ENCODE measurements at regions not wholly inside any gene's neighbourhood (a gene's known extent, or its start where the extent isn't known, plus 50 kb on each side); places are given as distances from the start of the nearest gene placed in this dataset.

GRCh38 chr11:45036733-45037132 lies 86.0 kb upstream of the TP53I11 start (continued):
- TF ChIP-seq, protein P1, sequence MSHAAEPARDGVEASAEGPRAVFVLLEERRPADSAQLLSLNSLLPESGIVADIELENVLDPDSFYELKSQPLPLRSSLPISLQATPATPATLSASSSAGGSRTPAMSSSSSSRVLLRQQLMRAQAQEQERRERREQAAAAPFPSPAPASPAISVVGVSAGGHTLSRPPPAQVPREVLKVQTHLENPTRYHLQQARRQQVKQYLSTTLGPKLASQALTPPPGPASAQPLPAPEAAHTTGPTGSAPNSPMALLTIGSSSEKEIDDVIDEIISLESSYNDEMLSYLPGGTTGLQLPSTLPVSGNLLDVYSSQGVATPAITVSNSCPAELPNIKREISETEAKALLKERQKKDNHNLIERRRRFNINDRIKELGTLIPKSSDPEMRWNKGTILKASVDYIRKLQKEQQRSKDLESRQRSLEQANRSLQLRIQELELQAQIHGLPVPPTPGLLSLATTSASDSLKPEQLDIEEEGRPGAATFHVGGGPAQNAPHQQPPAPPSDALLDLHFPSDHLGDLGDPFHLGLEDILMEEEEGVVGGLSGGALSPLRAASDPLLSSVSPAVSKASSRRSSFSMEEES (CRISPR knock-in tag; IDR thresholded peaks at IDR 0.05) = no peak
- no peak for TF ChIP-seq ZNF737 (CRISPR knock-in tag; IDR thresholded peaks at IDR 0.05; ENCODE audit: borderline replicate concordance)
- no peak for TF ChIP-seq SOX13 (IDR thresholded peaks at IDR 0.05)
- TF ChIP-seq SOX13 (CRISPR knock-in tag; conservative IDR thresholded peaks at IDR 0.05 in 1 of 2, IDR thresholded peaks at IDR 0.05 in 1 of 2) = no peak
- TF ChIP-seq, protein P2, sequence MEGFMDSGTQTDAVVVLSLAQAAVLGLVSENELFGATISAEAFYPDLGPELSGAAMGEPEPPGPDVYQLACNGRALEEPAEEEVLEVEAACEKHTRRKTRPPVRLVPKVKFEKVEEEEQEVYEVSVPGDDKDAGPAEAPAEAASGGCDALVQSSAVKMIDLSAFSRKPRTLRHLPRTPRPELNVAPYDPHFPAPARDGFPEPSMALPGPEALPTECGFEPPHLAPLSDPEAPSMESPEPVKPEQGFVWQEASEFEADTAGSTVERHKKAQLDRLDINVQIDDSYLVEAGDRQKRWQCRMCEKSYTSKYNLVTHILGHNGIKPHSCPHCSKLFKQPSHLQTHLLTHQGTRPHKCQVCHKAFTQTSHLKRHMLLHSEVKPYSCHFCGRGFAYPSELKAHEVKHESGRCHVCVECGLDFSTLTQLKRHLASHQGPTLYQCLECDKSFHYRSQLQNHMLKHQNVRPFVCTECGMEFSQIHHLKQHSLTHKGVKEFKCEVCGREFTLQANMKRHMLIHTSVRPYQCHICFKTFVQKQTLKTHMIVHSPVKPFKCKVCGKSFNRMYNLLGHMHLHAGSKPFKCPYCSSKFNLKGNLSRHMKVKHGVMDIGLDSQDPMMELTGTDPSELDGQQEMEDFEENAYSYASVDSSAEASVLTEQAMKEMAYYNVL (CRISPR knock-in tag; IDR thresholded peaks at IDR 0.05; ENCODE audit: borderline replicate concordance) = no peak
- TF ChIP-seq, protein P3, sequence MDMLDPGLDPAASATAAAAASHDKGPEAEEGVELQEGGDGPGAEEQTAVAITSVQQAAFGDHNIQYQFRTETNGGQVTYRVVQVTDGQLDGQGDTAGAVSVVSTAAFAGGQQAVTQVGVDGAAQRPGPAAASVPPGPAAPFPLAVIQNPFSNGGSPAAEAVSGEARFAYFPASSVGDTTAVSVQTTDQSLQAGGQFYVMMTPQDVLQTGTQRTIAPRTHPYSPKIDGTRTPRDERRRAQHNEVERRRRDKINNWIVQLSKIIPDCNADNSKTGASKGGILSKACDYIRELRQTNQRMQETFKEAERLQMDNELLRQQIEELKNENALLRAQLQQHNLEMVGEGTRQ (IDR thresholded peaks at IDR 0.05; ENCODE audit: low read depth, low read length) = peak; percentile 41; the same call in 1 of the 2 replicates
- TF ChIP-seq, protein P3 (CRISPR knock-in tag; IDR thresholded peaks at IDR 0.05; ENCODE audit: borderline replicate concordance) = no peak
- no peak for TF ChIP-seq CEBPG (CRISPR knock-in tag; IDR thresholded peaks at IDR 0.05)
- TF ChIP-seq DNMT1 (CRISPR knock-in tag; IDR thresholded peaks at IDR 0.05) = no peak
